Activated CD4-positive, alpha-beta T cell treated with anti-CD3 and anti-CD28 coated beads, Interleukin-2, amount 10 ng/mL, durations not matched to agents 24 days and 14 days (primary cell): ENCODE measurements at regions not wholly inside any gene's neighbourhood (a gene's known extent, or its start where the extent isn't known, plus 50 kb on each side); places are given as distances from the start of the nearest gene placed in this dataset.

Source experiments
- DNase-seq: peaks from one replicate; pipeline ENCODE4 v3.0.0; 2022
- H3K27ac Mint-ChIP-seq: one replicate; pipeline ENCODE4 v1.8.0; 2022; ENCODE audit warnings: mild to moderate bottlenecking, mixed read lengths
- H3K27me3 Mint-ChIP-seq: one replicate; pipeline ENCODE4 v1.8.0; 2022; ENCODE audit warnings: mixed read lengths
- H3K36me3 Mint-ChIP-seq: one replicate; pipeline ENCODE4 v1.8.0; 2022; ENCODE audit warnings: low read depth, mild to moderate bottlenecking, mixed read lengths
- H3K4me1 Mint-ChIP-seq: one replicate; pipeline ENCODE4 v1.8.0; 2021; ENCODE audit warnings: mixed read lengths
- H3K4me3 Mint-ChIP-seq: one replicate; pipeline ENCODE4 v1.8.0; 2022; ENCODE audit warnings: mild to moderate bottlenecking, moderate library complexity, mixed read lengths
- H3K9me3 Mint-ChIP-seq: one replicate; pipeline ENCODE4 v1.8.0; 2021; ENCODE audit warnings: mixed read lengths
- intact Hi-C: fragments of 100-400 bp; cut with micrococcal nuclease; formaldehyde crosslinking; loops from one replicate; pipeline ENCODE4 v1.15.1; 2023

- Mint-ChIP-seq H3K4me3 (no peak overlapping the region), H3K27ac (no peak overlapping the region), H3K4me1 (no peaks in the 10 kb centered on the region), H3K36me3 (no peaks in the 10 kb centered on the region), H3K27me3 (no peaks in the 10 kb centered on the region), H3K9me3 (no peaks in the 10 kb centered on the region)
- intact Hi-C loops = no loop called here
- no peak for DNase-seq
These were observed 932.7 kb downstream of the TFAP2A start for GRCh38 chr6:9482030-9482738.

- no peak overlapping the region for H3K27ac Mint-ChIP-seq
- intact Hi-C loops = no loop called here
- H3K9me3 Mint-ChIP-seq = no peaks in the 10 kb centered on the region
- no peaks in the 10 kb centered on the region for H3K4me1 Mint-ChIP-seq
- DNase-seq = no peak
- H3K27me3 Mint-ChIP-seq = no peaks in the 10 kb centered on the region
- H3K36me3 Mint-ChIP-seq = no peaks in the 10 kb centered on the region
- no peak overlapping the region for H3K4me3 Mint-ChIP-seq
These were observed 933.4 kb downstream of the TFAP2A start for GRCh38 chr6:9481292-9482029.

- Mint-ChIP-seq H3K9me3 (no peaks in the 10 kb centered on the region), H3K27ac (no peak overlapping the region), H3K27me3 (no peaks in the 10 kb centered on the region), H3K4me1 (no peaks in the 10 kb centered on the region), H3K36me3 (no peaks in the 10 kb centered on the region), H3K4me3 (no peak overlapping the region)
- intact Hi-C loops = no loop called here
- no peak for DNase-seq
These were observed 946.6 kb downstream of the TFAP2A start for GRCh38 chr6:9468277-9468676.

GRCh38 chr6:9467741-9468140, 947.1 kb downstream of the TFAP2A start:
- Mint-ChIP-seq H3K9me3 (no peaks in the 10 kb centered on the region), H3K27me3 (no peaks in the 10 kb centered on the region), H3K4me1 (no peaks in the 10 kb centered on the region), H3K4me3 (no peak overlapping the region), H3K36me3 (no peaks in the 10 kb centered on the region), H3K27ac (no peak overlapping the region)
- intact Hi-C loops = no loop called here
- DNase-seq = no peak

GRCh38 chr6:9464583-9464982, 950.3 kb downstream of the TFAP2A start:
- Mint-ChIP-seq H3K4me1 (no peaks in the 10 kb centered on the region), H3K27ac (no peak overlapping the region), H3K27me3 (no peaks in the 10 kb centered on the region), H3K9me3 (no peaks in the 10 kb centered on the region), H3K4me3 (no peak overlapping the region), H3K36me3 (no peaks in the 10 kb centered on the region)
- no peak for DNase-seq
- intact Hi-C loops = no loop called here

- DNase-seq = no peak
- no peaks in the 10 kb centered on the region for H3K27me3 Mint-ChIP-seq
- no peak overlapping the region for H3K4me3 Mint-ChIP-seq
- H3K9me3 Mint-ChIP-seq = no peaks in the 10 kb centered on the region
- no peaks in the 10 kb centered on the region for H3K36me3 Mint-ChIP-seq
- intact Hi-C loops = no loop called here
- H3K4me1 Mint-ChIP-seq = no peaks in the 10 kb centered on the region
- no peak overlapping the region for H3K27ac Mint-ChIP-seq
These were observed 951.6 kb downstream of the TFAP2A start for GRCh38 chr6:9463311-9463710.

- intact Hi-C loops = no loop called here
- Mint-ChIP-seq H3K9me3 (no peaks in the 10 kb centered on the region), H3K4me1 (no peaks in the 10 kb centered on the region), H3K27ac (no peak overlapping the region), H3K4me3 (no peak overlapping the region), H3K36me3 (no peaks in the 10 kb centered on the region), H3K27me3 (no peaks in the 10 kb centered on the region)
- no peak for DNase-seq
These were observed 953.7 kb downstream of the TFAP2A start for GRCh38 chr6:9461188-9461587.

- H3K27ac Mint-ChIP-seq = no peak overlapping the region
- H3K4me3 Mint-ChIP-seq = no peak overlapping the region
- intact Hi-C loops = no loop called here
- no peaks in the 10 kb centered on the region for H3K4me1 Mint-ChIP-seq
- H3K36me3 Mint-ChIP-seq = no peaks in the 10 kb centered on the region
- H3K9me3 Mint-ChIP-seq = no peaks in the 10 kb centered on the region
- H3K27me3 Mint-ChIP-seq = no peaks in the 10 kb centered on the region
- DNase-seq = no peak
These were observed 956.5 kb downstream of the TFAP2A start for GRCh38 chr6:9458424-9458823.

- Mint-ChIP-seq H3K4me1 (no peaks in the 10 kb centered on the region), H3K4me3 (no peak overlapping the region), H3K27me3 (no peaks in the 10 kb centered on the region), H3K27ac (no peak overlapping the region), H3K9me3 (no peaks in the 10 kb centered on the region), H3K36me3 (no peaks in the 10 kb centered on the region)
- intact Hi-C loops = no loop called here
- DNase-seq = no peak
These were observed 958.8 kb downstream of the TFAP2A start for GRCh38 chr6:9455864-9456658.

GRCh38 chr6:9439621-9440330, 975.1 kb downstream of the TFAP2A start:
- H3K4me1 Mint-ChIP-seq = no peaks in the 10 kb centered on the region
- DNase-seq = no peak
- no peaks in the 10 kb centered on the region for H3K27me3 Mint-ChIP-seq
- no peak overlapping the region for H3K27ac Mint-ChIP-seq
- no peaks in the 10 kb centered on the region for H3K36me3 Mint-ChIP-seq
- intact Hi-C loops = no loop called here
- H3K9me3 Mint-ChIP-seq = peaks cover 4% of the 10 kb centered on the region
- no peak overlapping the region for H3K4me3 Mint-ChIP-seq

- no peaks in the 10 kb centered on the region for H3K4me1 Mint-ChIP-seq
- no peak overlapping the region for H3K27ac Mint-ChIP-seq
- H3K9me3 Mint-ChIP-seq = no peaks in the 10 kb centered on the region
- H3K4me3 Mint-ChIP-seq = no peak overlapping the region
- no peaks in the 10 kb centered on the region for H3K36me3 Mint-ChIP-seq
- no peaks in the 10 kb centered on the region for H3K27me3 Mint-ChIP-seq
- no peak for DNase-seq
- intact Hi-C loops = no loop called here
These were observed 977.0 kb downstream of the TFAP2A start for GRCh38 chr6:9437836-9438235.

- Mint-ChIP-seq H3K27me3 (no peaks in the 10 kb centered on the region), H3K9me3 (no peaks in the 10 kb centered on the region), H3K27ac (no peak overlapping the region), H3K36me3 (no peaks in the 10 kb centered on the region), H3K4me3 (no peak overlapping the region), H3K4me1 (no peaks in the 10 kb centered on the region)
- intact Hi-C loops = no loop called here
- no peak for DNase-seq
These were observed 979.6 kb downstream of the TFAP2A start for GRCh38 chr6:9435281-9435680.

- Mint-ChIP-seq H3K9me3 (peaks cover 3% of the 10 kb centered on the region), H3K27ac (no peak overlapping the region), H3K36me3 (no peaks in the 10 kb centered on the region), H3K27me3 (no peaks in the 10 kb centered on the region), H3K4me3 (no peak overlapping the region), H3K4me1 (no peaks in the 10 kb centered on the region)
- no peak for DNase-seq
- intact Hi-C loops = no loop called here
These were observed 982.9 kb downstream of the TFAP2A start for GRCh38 chr6:9431945-9432344.
